Fibroblast of skin of scalp (primary cell): ENCODE measurements at regions not wholly inside any gene's neighbourhood (a gene's known extent, or its start where the extent isn't known, plus 50 kb on each side); places are given as distances from the start of the nearest gene placed in this dataset.
"Not testable (repeated sequence)": the region's sequence is repeated elsewhere in the genome, so short reads cannot be mapped to it uniquely, and the experiment has no call there.

Experiments
- DNase-seq: peaks from one replicate; pipeline ENCODE4 v3.0.0-alpha.2; 2013

DNA sequence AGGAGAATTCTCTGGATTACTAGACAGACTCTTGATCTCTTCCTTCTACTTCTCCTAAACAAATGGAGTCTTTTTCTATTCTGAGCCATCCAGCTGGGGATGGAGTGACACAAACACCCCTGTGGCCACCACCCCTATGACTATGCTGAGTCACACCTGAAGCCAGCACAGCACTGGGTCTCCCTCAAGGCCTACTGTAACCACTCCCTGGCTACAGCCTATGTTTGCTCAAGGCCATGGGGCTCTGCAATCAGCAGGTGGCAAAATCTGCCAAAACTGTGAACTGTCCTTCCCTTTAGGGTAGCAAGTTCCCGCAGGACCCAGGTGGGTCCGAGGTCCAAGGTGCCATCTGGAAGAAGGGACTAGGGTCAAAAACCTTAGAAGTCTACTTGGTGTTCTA lies 132.3 kb downstream of the TINAG start:
- no peak for DNase-seq

DNA sequence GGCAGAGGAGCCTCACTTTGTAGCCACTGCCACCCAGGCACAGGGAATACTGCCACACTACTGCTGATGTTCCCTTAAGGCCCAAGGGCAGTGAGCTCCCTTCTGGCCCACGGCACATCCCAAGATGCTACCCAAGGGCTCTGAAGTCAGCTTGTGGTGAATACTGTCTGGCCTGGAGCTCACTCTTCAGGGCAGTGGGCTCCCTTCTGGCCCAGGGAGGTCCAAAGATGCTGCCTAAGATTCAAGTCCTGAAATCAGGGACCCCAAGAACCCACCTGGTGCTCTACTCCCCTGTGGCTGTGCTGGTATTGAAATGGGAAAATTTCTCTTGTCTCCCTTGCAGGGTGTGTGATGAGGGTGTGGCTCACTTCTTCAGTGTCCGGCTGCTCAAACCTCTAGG lies 132.8 kb downstream of the TINAG start:
- DNase-seq: no peak

DNA sequence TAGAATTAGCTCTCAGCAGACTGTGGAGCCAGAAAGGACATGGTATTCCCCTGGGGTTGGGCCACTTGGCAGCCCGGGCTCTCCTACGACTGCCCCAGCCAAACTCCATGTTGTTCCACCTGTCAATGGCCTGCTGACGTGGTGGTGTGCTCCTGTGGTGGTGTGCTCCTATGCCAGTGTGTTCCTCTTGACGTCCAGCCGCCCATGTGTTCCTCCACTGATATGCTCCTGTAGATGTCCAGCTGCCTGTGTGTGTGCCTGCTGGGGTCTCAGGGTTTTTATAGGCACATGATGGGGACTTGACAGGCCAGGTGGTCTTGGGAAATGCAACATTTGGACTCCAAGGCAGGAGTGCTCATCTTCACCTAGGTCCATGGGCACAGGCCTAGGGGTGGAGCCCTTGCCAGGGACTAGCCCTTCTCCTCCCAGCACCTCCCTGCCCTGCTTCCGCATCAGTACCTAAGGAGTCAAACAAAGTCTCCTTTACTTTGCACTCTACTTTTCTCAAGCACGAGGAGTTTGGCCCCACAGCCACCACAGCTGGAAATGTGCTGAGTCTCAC lies 133.5 kb downstream of the TINAG start:
- no peak for DNase-seq

DNA sequence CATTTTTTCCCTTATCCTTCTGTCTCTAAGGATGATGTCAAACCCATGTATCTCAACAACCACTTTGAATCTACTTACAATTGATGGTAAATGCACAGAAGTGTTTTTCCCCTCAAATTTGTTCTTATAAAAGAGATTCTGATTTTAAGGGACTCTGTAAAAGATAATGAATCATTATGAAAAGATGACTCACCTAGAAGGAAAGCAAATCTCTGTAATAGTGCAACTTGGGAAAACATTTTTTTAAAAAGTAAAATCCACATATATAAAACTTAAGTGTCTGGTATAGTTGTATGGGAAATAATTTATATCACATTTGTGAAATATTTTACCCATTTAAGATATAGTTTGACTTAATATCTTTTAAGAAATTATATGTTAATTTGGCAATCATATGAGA lies 137.0 kb downstream of the TINAG start:
- no peak for DNase-seq

DNA sequence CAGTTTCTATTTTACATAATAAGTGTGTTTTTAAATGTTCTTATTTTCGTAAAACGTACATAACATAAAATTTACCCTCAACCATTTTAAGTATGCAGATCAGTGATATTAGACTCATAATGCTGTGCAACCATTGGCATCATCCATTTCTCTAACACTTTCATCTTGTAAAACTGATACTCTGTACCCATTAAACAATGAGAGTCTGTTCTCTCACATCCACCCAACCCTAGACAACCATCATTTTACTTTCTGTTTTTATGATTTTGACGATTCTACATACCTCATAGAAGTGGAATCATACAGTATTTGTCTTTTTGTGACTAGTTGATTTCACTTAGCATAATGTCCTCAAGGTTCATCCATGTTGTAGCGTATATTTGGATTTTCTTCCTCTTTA lies 140.4 kb downstream of the TINAG start:
- no peak for DNase-seq

DNA sequence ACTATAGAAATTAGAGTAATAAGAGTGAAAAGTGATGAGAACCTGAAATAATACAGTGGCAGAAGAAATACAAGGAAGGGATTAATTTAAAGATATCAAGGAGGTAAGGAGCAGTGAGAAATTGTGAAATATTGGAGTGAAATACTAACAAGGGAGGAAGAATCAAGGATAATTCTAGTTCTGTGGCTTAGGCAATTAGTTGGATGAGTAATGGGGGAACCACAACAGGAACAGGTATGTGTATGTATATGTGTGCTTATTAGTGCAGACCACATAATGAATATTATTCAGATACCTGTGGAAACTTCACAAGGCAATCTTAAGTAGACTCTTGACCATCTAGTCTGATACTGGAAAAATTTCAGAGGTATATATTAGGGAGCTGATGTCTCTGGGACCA lies 143.3 kb downstream of the TINAG start:
- no peak for DNase-seq

DNA sequence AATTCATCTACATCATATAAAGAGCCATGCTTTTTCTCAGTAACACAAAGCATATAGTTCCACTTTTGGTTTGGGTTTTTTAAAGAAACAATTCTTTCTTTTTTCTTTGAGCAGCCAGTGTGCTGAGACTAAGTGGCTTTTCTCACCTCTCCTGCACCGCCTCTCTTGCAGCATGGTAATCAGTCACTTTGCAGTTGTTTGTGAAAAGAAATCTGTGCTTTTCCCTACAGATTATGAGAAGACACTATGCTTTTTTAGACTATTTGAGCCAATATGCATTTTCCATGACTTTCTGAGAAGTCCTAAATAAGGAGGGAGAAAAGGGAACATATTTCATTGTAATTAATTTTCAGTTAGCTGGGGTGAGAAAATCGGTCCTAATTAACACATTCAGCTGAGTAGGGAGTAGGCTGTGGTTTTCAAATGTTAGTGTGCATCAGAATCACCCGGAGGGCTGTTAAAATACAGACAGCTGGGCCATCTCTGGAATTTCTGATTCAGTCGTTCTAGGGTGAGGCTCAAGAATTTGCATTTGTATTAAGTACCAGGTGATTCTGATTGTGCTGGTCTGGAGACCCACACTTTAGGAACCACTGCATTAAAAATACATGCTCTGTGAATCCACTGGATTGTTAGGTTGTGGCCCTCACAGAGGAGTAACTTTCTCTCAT lies 155.2 kb downstream of the TINAG start:
- no peak for DNase-seq

DNA sequence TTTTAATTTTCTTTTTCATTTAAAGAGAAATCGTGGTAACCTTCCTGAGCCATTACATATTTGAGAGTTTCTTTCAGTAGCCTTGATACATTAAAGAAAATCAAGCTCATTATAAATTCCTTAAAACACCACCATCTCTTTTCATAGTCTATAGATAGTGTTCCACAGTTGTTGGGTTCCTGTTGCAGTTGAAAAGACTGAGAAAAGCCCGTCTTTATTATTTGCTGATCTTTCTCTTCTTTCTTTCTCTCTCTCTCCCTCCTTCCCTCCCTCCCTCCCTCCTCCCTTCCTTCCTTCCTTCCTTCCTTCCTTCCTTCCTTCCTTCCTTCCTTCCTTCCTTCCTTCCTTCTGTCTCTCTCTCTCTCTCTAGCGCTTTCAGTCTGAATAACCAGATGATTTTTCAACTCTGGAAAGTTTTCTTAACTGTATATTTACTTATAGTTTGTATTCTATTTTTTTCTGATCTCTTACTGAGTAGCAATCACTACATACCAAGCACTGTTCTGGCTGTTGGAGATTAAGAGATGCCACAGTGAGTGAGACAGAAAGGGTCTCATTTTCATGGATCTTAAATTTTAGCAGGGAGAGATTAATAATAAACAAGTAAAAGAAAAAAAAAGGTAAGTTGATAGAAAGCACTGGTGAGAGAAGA lies 157.5 kb downstream of the TINAG start:
- no peak for DNase-seq

DNA sequence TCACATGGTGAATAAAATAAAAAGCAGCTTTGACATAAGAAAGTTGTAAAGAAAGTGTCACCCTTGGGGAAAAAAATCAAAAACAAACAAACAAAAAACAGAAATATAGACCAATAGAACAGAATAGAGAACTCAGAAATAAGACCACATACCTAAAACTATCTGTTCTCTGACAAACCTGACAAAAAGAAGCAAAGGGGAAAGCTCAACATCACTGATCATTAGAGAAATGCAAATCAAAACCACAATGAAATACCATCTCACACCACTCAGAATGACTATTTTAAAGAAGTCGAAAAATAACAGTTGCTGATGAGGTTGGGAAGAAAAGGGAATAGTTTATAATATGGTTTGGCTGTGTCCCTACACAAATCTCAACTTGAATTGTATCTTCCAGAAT lies 159.1 kb downstream of the TINAG start:
- DNase-seq: no peak

DNA sequence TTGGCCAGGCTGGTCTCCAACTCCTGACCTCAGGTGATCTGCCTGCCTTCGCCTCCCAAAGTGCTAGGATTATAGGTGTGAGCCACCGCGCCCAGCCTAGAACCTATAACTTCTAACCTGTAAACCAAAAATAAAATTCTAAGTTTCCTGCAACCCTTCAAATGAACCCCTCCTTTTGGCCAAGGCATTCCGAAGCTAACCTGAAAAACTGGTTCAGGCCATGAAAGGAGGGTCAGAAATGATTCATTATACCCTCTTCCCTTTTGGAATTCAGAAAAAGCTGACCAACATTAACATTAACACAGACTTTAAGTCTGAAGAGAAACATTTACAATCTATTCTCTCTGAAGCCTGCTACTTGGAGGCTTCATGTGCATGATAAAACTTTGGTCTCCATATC lies 165.1 kb downstream of the TINAG start:
- no peak for DNase-seq

DNA sequence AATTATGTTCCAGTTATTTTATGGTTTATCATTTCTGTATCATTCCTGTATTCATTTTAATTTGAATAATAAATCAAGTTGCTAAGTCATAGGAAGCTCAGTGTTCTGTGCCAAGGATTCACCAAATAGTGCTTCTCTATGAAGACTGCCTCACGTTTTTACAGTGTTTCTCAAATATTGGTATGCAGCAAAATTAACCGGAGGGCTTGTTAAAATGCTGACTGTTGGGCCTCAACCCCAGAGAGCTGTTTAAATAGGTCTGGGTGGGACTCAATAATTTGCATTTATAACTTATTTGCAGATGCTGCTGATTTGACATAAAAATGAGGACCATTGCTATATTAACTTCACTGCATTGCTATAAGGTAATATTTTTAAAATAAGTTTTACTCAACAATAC lies 166.7 kb downstream of the TINAG start:
- DNase-seq: no peak

DNA sequence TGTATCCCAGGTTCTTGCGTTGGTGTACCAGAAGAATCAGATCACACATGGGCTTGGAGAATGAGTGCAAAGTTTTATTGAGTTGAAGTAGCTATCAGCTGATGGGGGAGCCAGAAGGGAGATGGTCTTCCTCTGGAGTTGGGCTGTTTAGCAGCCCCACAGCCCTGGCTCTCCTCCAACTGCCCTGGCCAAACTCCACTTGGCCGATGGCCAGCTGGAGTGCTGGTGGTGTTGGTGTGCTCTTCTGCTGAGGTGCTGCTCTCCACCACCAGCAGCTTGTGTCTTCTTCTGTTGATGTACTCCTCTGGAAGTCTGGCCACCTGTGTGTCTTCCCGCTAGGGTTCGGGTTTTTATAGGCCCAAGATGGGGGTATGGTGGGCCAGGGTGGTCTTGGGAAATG lies 172.8 kb downstream of the TINAG start:
- no peak for DNase-seq

DNA sequence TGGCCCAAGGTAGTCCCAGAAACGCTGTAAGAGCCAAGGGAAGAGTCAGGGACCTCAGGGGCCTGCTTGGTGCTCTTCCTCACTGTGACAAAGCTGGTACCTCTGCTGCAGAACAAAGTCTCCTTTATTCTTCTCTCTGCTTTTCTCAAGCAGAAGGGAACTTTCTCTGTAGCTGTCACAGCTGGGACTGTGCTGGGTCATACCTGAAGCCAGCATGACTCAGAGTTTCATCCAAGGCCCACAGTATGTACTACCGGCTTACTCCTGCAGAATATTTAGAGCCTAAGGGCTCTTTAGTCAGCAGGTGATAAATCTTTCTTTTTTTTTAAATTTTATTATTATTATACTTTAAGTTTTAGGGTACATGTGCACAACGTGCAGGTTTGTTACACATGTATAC lies 183.2 kb downstream of the TINAG start:
- DNase-seq: no peak

DNA sequence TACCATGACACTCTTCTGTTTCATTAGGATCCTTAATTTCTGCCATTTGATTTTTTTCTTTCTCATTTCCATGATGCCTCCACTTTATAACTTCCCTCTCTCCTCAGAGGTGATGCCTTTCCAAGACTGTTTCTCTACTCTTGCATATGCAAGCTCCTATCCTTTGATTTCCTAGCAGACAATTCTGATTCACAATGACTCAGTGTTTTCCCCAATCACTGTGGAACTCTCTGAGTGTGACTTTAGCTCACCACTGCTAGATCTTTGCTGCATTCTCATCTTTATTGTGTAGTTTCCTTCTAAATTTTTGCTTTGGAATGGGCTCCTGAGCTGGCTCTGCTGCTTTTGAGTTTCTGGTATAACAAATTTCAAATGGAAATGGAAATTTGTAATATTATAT lies 184.9 kb downstream of the TINAG start:
- DNase-seq: peak; percentile 77

DNA sequence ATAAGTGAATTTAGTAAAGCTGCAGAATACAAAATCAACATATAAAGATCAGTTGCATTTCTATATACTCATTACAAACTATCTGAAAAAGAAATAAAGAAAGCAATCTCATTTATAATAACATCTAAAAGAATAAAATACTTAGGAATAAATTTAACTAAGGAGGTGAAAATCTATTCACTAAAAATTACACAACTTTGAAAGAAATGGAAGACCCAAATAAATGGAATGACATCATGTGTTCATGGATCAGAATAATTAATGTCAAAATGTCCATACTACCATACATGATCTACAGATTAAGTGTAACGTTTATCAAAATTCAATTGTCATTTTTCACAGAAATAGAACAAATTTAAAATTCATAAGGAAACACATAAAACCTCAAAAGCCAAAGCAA lies 194.9 kb downstream of the TINAG start:
- DNase-seq: no peak

DNA sequence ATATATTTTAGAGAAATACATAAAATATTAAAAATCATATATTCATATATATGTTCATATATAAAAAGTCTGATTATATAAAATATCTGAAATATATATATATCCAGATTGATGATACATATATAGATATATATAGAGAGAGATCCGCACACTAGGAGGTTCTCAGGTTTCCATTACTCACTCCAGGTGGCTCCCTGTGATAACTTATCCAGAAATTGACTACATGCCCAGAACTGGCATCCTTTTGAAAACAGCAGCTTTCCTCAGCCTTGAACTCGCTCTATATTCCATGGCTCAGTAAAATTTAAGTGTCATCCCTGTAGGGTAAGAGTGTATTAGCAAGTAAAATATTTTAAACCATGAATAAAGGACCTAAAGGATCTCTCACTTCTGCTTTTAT lies 206.8 kb downstream of the TINAG start:
- DNase-seq: no peak

DNA sequence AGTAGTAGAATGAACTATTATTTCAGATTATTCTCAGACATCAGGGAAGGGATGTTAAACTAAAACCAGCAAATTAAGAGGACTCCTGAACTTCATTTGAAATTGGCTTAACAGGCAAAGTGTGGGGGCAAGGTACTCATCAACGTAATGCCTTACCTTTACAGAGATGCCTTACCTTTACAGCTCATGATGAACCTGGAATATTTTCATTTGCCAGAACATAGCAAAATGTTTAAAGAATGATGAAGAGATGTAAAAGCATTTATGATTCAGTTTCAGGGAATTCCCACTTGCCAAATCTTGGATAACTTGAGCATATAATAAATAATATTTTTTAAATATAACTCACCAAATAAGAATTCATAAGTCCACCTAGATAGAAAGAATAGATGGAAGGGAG lies 207.5 kb downstream of the TINAG start:
- no peak for DNase-seq

DNA sequence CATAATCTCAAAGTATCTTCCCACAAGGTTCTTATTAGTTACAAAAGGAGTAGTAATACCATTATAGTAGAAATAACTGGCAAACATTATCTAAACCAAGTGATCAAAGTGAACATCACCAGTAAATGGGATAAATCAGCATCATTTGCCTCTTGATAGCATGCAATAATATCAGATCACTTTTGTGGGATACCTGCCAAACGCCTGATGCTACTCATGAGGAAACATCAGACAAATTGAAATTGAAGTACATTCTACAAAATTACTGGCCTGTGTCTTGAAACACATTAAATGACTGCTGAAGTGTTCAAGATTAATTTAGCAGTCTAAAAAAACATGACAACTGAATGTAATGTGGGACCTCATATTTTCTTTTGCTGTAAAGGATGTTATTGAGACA lies 208.1 kb downstream of the TINAG start:
- DNase-seq: no peak

DNA sequence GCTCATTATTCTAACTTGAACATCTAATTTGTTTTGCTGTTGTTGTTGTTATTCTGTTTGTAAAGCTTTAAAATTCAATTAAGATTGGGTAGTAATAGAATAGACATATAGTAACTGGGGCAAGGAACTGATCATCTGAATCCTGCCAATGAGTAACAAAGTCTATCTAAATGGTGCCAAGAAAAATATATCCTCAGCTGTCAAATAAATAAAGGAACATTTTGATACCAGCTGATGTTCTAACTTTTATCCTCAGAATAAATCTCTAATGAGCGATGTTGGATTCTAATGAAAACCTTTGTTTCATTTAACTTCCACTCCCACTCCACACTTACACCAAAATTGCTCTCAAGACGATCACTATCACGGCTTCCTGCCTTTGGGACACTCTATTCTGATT lies 210.9 kb downstream of the TINAG start:
- DNase-seq: peak; percentile 8

DNA sequence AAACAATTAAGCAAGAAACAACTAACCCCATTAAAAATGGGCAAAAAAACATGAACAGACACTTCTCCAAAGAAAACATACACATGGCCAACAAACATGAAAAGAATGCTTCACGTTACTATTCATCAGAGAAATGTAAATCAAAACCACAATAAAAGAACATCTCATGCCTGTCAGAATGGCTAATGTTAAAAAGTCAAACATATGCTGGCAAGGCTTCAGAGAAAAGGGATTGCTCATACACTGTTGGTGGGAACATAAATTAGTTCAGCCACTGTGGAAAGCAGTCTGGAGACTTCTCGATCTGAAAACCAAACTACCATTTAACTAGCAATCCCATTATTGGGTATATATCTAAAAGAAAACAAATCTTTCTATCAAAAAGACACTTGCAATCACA lies 217.5 kb downstream of the TINAG start:
- DNase-seq: peak; percentile 45

DNA sequence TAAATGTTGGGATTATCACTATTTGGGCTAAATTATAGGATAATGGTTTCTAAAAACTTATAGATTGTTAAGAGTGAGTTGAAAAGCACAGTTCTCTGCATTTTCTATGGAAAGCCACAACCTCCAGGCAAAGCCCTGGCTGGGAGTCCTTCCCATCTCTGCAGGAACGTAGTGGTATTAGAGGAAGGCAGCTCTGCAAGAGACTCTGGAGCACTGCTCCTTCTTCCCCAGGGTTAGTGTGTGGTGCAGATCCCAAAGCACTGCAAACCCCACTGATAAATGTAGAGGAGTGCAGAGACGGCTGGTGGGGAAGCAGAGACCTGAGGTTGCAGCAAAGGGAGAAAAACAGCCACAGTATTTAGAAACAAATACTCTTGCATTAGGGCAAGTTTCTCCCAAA lies 225.3 kb downstream of the TINAG start:
- no peak for DNase-seq

DNA sequence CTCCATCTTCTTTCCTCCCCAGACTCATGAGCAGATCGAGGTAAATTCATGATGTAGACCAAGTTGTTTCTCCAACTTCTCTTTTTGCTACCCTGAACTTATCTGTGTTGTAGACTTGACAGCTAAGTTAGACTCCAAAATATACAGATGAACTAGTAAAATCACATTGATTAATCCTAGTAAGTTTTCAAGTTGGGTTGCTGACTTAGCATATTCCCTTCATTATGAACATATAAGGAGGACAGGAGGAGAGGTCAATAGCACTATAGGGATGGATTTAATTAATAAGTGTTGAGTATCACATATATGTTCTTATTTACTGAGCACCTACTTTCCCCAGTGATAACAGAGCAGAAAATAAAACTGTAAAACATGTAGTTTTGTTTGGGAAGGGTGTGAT lies 227.3 kb downstream of the TINAG start:
- DNase-seq: no peak

DNA sequence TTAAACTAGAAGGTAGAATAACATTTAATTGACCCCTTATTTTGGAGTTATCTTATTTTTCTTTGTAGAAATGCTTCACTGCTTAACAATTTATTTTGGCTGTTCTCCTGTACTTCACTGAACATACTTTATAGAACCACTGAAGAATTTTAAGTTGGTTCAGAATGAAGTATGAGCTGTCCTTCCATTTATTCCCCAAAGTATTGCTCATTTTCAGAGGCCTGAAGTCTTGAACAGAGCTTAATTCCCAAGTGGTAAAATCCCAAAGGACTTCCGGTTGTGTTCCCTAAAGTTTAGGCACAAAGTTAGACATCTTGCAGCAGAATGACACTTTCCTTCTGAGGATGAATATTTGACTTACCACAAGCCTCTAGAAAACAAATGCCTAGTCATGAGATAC lies 233.3 kb downstream of the TINAG start:
- DNase-seq: peak; percentile 63

DNA sequence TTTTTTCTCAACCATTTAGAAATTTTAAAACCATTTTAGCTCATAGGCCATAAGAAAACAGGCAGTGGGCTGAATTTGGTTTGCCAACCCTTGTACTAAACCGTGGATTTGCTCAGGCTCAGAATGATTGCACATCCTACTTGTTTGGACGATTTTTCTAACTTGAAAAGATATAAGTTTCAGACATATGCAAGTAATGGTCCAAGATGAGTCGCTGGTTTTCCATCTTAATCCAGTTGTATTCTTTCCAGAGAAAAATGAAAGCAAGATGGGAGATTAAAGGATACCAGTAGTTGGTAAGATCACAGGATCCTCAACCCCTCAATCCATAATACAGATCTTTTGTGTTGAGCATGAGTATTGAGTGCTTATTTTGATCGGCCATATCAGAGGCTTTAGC lies 250.9 kb downstream of the TINAG start:
- DNase-seq: no peak

DNA sequence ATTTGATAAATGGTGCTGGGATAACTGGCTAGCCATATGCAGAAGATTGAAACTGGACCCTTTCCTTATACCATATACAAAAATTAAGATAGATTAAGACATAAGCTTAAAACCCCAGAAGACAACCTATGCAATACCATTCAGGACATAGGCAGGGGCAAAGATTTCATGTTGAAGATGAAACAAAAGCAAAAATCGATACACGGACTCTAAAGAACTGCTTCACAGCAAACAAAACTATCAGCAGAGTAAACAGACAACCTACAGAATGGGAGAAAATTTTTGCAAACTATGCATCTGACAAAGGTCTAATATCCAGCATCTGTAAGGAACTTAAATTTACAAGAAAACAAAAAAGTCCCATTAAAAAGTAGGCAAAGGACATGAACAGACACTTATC lies 255.9 kb downstream of the TINAG start:
- DNase-seq: not testable (repeated sequence)
